PC-3 (cell line): ENCODE measurements at regions not wholly inside any gene's neighbourhood (a gene's known extent, or its start where the extent isn't known, plus 50 kb on each side); places are given as distances from the start of the nearest gene placed in this dataset.
A peak's percentile ranks its signal among the peaks of the same experiment; 100 is the strongest.

Experiments used
- ATAC-seq: fragments of 200-7000 bp; cut with Tn5 transposase; 2 replicates; pipeline ENCODE4 v1.9.1; 2020; ENCODE audit warnings: mild to moderate bottlenecking, moderate library complexity
- BruUV-seq: library from RNA; stranded (reverse); fragments of 400-500 nt; replicated peaks from 2 replicates; lab custom pipeline; 2021; lab: Mats Ljungman, UMichigan
- CTCF ChIA-PET: fragments of 300-600 bp; sonication (Branson Sonifier 250); formaldehyde crosslinking; loops from one replicate; lab custom pipeline; 2022; ENCODE audit warnings: antibody characterized with exemption; lab: Charles Lee
- POLR2A ChIA-PET: fragments of 300-600 bp; sonication (Branson Sonifier 250); formaldehyde crosslinking; loops from one replicate; lab custom pipeline; 2022; ENCODE audit warnings: antibody characterized with exemption; ENCODE audit not compliant: unreplicated experiment; lab: Charles Lee
- DNase-seq: peaks from one replicate; pipeline ENCODE4 v3.0.0-alpha.2; 2015
- H2AFZ ChIP-seq: fragments of 300-600 bp; sonication (generic); 2 replicates; pipeline ENCODE4 v1.6.0; 2016; ENCODE audit warnings: antibody characterized with exemption, low read length
- H3F3A ChIP-seq: fragments of 300-600 bp; sonication (generic); one replicate; pipeline ENCODE4 v1.6.0; 2017; ENCODE audit warnings: antibody characterized with exemption, low read length, control low read depth, mild to moderate bottlenecking; ENCODE audit not compliant: unreplicated experiment
- H3K27ac ChIP-seq: fragments of 300-600 bp; sonication (generic); 2 replicates; pipeline ENCODE4 v1.5.1; 2016; ENCODE audit warnings: mild to moderate bottlenecking, low read length
- H3K27me3 ChIP-seq: fragments of 300-600 bp; sonication (generic); 2 replicates; pipeline ENCODE4 v1.6.1; 2016; ENCODE audit warnings: low read length, mixed read lengths
- H3K36me3 ChIP-seq: fragments of 300-600 bp; sonication (generic); 2 replicates; pipeline ENCODE4 v1.6.1; 2016; ENCODE audit warnings: low read depth, mixed run types, low read length, mixed read lengths
- H3K4me1 ChIP-seq: fragments of 300-600 bp; sonication (generic); 2 replicates; pipeline ENCODE4 v1.5.1; 2016; ENCODE audit warnings: low read length; ENCODE audit not compliant: insufficient read depth
- H3K4me2 ChIP-seq: fragments of 300-600 bp; sonication (generic); 2 replicates; pipeline ENCODE4 v1.6.0; 2016; ENCODE audit warnings: low read length
- H3K4me3 ChIP-seq: fragments of 300-600 bp; sonication (generic); 2 replicates; pipeline ENCODE4 v1.5.1; 2016; ENCODE audit warnings: mild to moderate bottlenecking, low read length, mixed read lengths
- H3K79me2 ChIP-seq: fragments of 300-600 bp; sonication (generic); 2 replicates; pipeline ENCODE4 v1.6.1; 2017; ENCODE audit warnings: low read length, mixed read lengths
- H3K9ac ChIP-seq: fragments of 300-600 bp; sonication (generic); 2 replicates; pipeline ENCODE4 v1.6.0; 2016; ENCODE audit warnings: mild to moderate bottlenecking, low read length
- H3K9me2 ChIP-seq: fragments of 300-600 bp; sonication (generic); replicated peaks from 2 replicates; pipeline ENCODE4 v1.6.1; 2016; ENCODE audit warnings: mixed run types, low read length, mixed read lengths
- H3K9me3 ChIP-seq: fragments of 300-600 bp; sonication (generic); 2 replicates; pipeline ENCODE4 v1.6.1; 2016; ENCODE audit warnings: low read length, mixed read lengths
- H4K20me1 ChIP-seq: fragments of 300-600 bp; sonication (generic); 2 replicates; pipeline ENCODE4 v1.6.1; 2016; ENCODE audit warnings: low read length, mixed read lengths
- EZH2 ChIP-seq: fragments of 300-600 bp; sonication (generic); IDR thresholded peaks from one replicate; pipeline ENCODE4 v1.6.1; 2017; ENCODE audit warnings: antibody characterized with exemption, mild to moderate bottlenecking, low read length; ENCODE audit not compliant: unreplicated experiment
- EZH2phosphoT487 ChIP-seq: fragments of 300-600 bp; sonication (generic); IDR thresholded peaks from 2 replicates; pipeline ENCODE4 v1.6.1; 2018; ENCODE audit warnings: mild to moderate bottlenecking, antibody characterized with exemption, low read length, borderline replicate concordance
- intact Hi-C: fragments of 100-400 bp; cut with micrococcal nuclease; formaldehyde crosslinking; loops from 2 replicates; pipeline ENCODE4 v1.9.0; 2023
- TF ChIP-seq, protein P1 (sequence below): fragments of 300-600 bp; sonication (generic); conservative IDR thresholded peaks from 2 replicates; pipeline ENCODE4 v1.5.1; 2017; ENCODE audit warnings: antibody characterized with exemption, low read depth, mild to moderate bottlenecking, low read length

- POLR2A ChIA-PET = no interaction called here
- Histone ChIP-seq H3K27me3 (no peaks in the 10 kb centered on the region), H3K9ac (no peak overlapping the region), H3K36me3 (no peaks in the 10 kb centered on the region), H4K20me1 (no peaks in the 10 kb centered on the region), H3K9me2 (no peaks in the 10 kb centered on the region), H3K9me3 (no peaks in the 10 kb centered on the region), H3K4me2 (no peak overlapping the region), H3K79me2 (no peaks in the 10 kb centered on the region), H2AFZ (no peak overlapping the region), H3K4me1 (no peaks in the 10 kb centered on the region), H3K27ac (no peak overlapping the region), H3K4me3 (no peak overlapping the region), H3F3A (no peaks in the 10 kb centered on the region)
- DNase-seq (no peak), ATAC-seq (no peak)
- intact Hi-C loops = no loop called here
- BruUV-seq = no TSS peak
- CTCF ChIA-PET = interaction anchor here (0.6 kb wide), 1 partner anchor 248 kb away, joined by 3 read pairs; no protein-coding TSS in a partner anchor
- TF ChIP-seq, protein P1, sequence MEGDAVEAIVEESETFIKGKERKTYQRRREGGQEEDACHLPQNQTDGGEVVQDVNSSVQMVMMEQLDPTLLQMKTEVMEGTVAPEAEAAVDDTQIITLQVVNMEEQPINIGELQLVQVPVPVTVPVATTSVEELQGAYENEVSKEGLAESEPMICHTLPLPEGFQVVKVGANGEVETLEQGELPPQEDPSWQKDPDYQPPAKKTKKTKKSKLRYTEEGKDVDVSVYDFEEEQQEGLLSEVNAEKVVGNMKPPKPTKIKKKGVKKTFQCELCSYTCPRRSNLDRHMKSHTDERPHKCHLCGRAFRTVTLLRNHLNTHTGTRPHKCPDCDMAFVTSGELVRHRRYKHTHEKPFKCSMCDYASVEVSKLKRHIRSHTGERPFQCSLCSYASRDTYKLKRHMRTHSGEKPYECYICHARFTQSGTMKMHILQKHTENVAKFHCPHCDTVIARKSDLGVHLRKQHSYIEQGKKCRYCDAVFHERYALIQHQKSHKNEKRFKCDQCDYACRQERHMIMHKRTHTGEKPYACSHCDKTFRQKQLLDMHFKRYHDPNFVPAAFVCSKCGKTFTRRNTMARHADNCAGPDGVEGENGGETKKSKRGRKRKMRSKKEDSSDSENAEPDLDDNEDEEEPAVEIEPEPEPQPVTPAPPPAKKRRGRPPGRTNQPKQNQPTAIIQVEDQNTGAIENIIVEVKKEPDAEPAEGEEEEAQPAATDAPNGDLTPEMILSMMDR = no peak
- TF ChIP-seq EZH2 (no peak), EZH2phosphoT487 (no peak)
Observed at GRCh38 chr4:163804001-163804400, 309.5 kb downstream of the TMA16 start.

- BruUV-seq = no TSS peak
- H3K36me3 ChIP-seq = no peaks in the 10 kb centered on the region
- CTCF ChIA-PET = no interaction called here
- no peak overlapping the region for H3K4me3 ChIP-seq
- POLR2A ChIA-PET = no interaction called here
- H3K27me3 ChIP-seq = no peaks in the 10 kb centered on the region
- H3F3A ChIP-seq = no peaks in the 10 kb centered on the region
- intact Hi-C loops = no loop called here
- H3K9me3 ChIP-seq = no peaks in the 10 kb centered on the region
- ATAC-seq = no peak
- DNase-seq = peak; percentile 25
- no peak overlapping the region for H2AFZ ChIP-seq
- H3K4me1 ChIP-seq = peaks cover 10% of the 10 kb centered on the region
- H3K4me2 ChIP-seq = no peak overlapping the region
- no peak overlapping the region for H3K9ac ChIP-seq
- TF ChIP-seq EZH2phosphoT487 (no peak), EZH2 (no peak)
- TF ChIP-seq, protein P1 = no peak
- no peaks in the 10 kb centered on the region for H3K79me2 ChIP-seq
- H4K20me1 ChIP-seq = no peaks in the 10 kb centered on the region
- no peaks in the 10 kb centered on the region for H3K9me2 ChIP-seq
- H3K27ac ChIP-seq = no peak overlapping the region
Observed at GRCh38 chr4:163806653-163807052, 312.2 kb downstream of the TMA16 start.

DNA sequence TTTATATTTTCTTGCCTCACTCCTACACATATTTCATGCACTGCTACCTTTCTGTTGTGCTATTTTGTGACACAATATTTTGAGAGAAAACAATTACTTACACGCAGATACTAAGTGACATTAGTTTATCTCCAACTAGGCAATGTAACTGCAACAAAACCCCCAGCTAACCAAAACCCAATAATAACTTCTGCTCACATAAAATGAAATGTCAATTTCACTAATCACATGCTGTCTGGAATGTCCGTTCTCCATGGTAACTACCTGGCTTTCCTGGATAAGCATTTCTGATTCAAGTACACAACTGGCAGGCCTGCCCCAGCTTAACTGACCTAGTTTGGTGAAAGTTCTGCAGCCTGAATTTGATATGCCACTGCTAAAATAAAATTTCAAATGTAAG is 313.5 kb downstream of the TMA16 start:
- no peak overlapping the region for H2AFZ ChIP-seq
- no peak overlapping the region for H3K4me2 ChIP-seq
- no peaks in the 10 kb centered on the region for H3K27me3 ChIP-seq
- H4K20me1 ChIP-seq = no peaks in the 10 kb centered on the region
- POLR2A ChIA-PET = no interaction called here
- H3K9ac ChIP-seq = no peak overlapping the region
- H3K4me3 ChIP-seq = no peak overlapping the region
- no peaks in the 10 kb centered on the region for H3K79me2 ChIP-seq
- H3K27ac ChIP-seq = no peak overlapping the region
- BruUV-seq = no TSS peak
- ATAC-seq = no peak
- CTCF ChIA-PET = no interaction called here
- TF ChIP-seq EZH2phosphoT487 (no peak), EZH2 (no peak)
- TF ChIP-seq, protein P1 = no peak
- no peaks in the 10 kb centered on the region for H3K36me3 ChIP-seq
- no peak for DNase-seq
- intact Hi-C loops = no loop called here
- no peaks in the 10 kb centered on the region for H3K9me3 ChIP-seq
- peaks cover 10% of the 10 kb centered on the region for H3K4me1 ChIP-seq
- no peaks in the 10 kb centered on the region for H3K9me2 ChIP-seq
- no peaks in the 10 kb centered on the region for H3F3A ChIP-seq
